Spinal cord (tissue), 9 donors: ENCODE measurements at regions not wholly inside any gene's neighbourhood (a gene's known extent, or its start where the extent isn't known, plus 50 kb on each side); places are given as distances from the start of the nearest gene placed in this dataset.

Experiments used
- DNase-seq, 6 donors: peaks; one replicate each; pipeline versions ENCODE4 v3.0.0 to v3.0.0-alpha.2; 2013 to 2015; ENCODE audit warnings: low spot score in 6 of 6, low read depth in 4 of 6
- H3K27ac ChIP-seq: one replicate; pipeline ENCODE4 v1.5.1; 2013; ENCODE audit warnings: low read depth, low read length, control low read depth
- H3K27me3 ChIP-seq: one replicate; pipeline ENCODE4 v1.6.1; 2013; ENCODE audit warnings: low read length; ENCODE audit not compliant: control insufficient read depth, insufficient read depth
- H3K36me3 ChIP-seq: one replicate; pipeline ENCODE4 v1.6.1; 2013; ENCODE audit warnings: low read length; ENCODE audit not compliant: control insufficient read depth, insufficient read depth
- H3K4me1 ChIP-seq: one replicate; pipeline ENCODE4 v1.6.1; 2013; ENCODE audit warnings: low read length; ENCODE audit not compliant: control insufficient read depth, insufficient read depth
- H3K4me3 ChIP-seq: one replicate; pipeline ENCODE4 v1.5.1; 2013; ENCODE audit warnings: low read depth, low read length, control low read depth
- H3K9me3 ChIP-seq: one replicate; pipeline ENCODE4 v1.6.1; 2013; ENCODE audit warnings: low read length; ENCODE audit not compliant: control insufficient read depth, insufficient read depth
- WGBS: methylation state at CpG from one replicate; pipeline ENCODE4 v1.1.5; 2013; ENCODE audit warnings: missing lambda C conversion rate; ENCODE audit not compliant: insufficient coverage; 5-methylcytosine and 5-hydroxymethylcytosine counted together
- donor health status: healthy.

- no peaks in the 10 kb centered on the region for H3K36me3 ChIP-seq
- no peaks in the 10 kb centered on the region for H3K27me3 ChIP-seq
- H3K27ac ChIP-seq: no peak overlapping the region
- no peak overlapping the region for H3K4me3 ChIP-seq
- H3K4me1 ChIP-seq: no peaks in the 10 kb centered on the region
- DNase-seq: no peak
- H3K9me3 ChIP-seq: no peaks in the 10 kb centered on the region
Observed at GRCh38 chr3:102132370-102132769, 283.1 kb downstream of the NFKBIZ start.

GRCh38 chr3:102133376-102133775 is 284.1 kb downstream of the NFKBIZ start:
- Histone ChIP-seq H3K4me3 (no peak overlapping the region), H3K27me3 (no peaks in the 10 kb centered on the region), H3K27ac (no peak overlapping the region), H3K9me3 (no peaks in the 10 kb centered on the region), H3K4me1 (no peaks in the 10 kb centered on the region), H3K36me3 (no peaks in the 10 kb centered on the region)
- DNase-seq: no peak
- 100% methylated on average over 1 of the region's 2 CpGs for WGBS

- WGBS: 80% methylated on average over 1 of the region's 5 CpGs
- no peak for DNase-seq
- no peaks in the 10 kb centered on the region for H3K4me1 ChIP-seq
Observed at GRCh38 chr3:102135316-102135715, 286.0 kb downstream of the NFKBIZ start.

GRCh38 chr3:102136183-102136582 is 286.9 kb downstream of the NFKBIZ start:
- H3K4me3 ChIP-seq: no peak overlapping the region
- WGBS: 88% methylated on average over 2 of the region's 2 CpGs
- H3K4me1 ChIP-seq: no peaks in the 10 kb centered on the region
- no peaks in the 10 kb centered on the region for H3K9me3 ChIP-seq
- no peak overlapping the region for H3K27ac ChIP-seq
- no peaks in the 10 kb centered on the region for H3K36me3 ChIP-seq
- no peaks in the 10 kb centered on the region for H3K27me3 ChIP-seq
- DNase-seq: peak in 1 of 6 donors; percentile 2

More at GRCh38 chr3:102135316-102135715, 286.0 kb downstream of the NFKBIZ start:
- no peaks in the 10 kb centered on the region for H3K9me3 ChIP-seq
- H3K27ac ChIP-seq: no peak overlapping the region
- no peak overlapping the region for H3K4me3 ChIP-seq
- H3K36me3 ChIP-seq: no peaks in the 10 kb centered on the region
- H3K27me3 ChIP-seq: no peaks in the 10 kb centered on the region

- no peaks in the 10 kb centered on the region for H3K36me3 ChIP-seq
- no peak for DNase-seq
- 79% methylated on average over 2 of the region's 3 CpGs for WGBS
- no peaks in the 10 kb centered on the region for H3K4me1 ChIP-seq
- H3K4me3 ChIP-seq: no peak overlapping the region
- H3K27ac ChIP-seq: no peak overlapping the region
- no peaks in the 10 kb centered on the region for H3K9me3 ChIP-seq
- no peaks in the 10 kb centered on the region for H3K27me3 ChIP-seq
Observed at GRCh38 chr3:102140116-102140515, 290.8 kb downstream of the NFKBIZ start.

GRCh38 chr3:102141096-102141927 is 292.0 kb downstream of the NFKBIZ start:
- no peaks in the 10 kb centered on the region for H3K4me1 ChIP-seq
- no peaks in the 10 kb centered on the region for H3K9me3 ChIP-seq
- peak in 1 of 6 donors; percentile 6 for DNase-seq
- WGBS: 68% methylated on average over 3 of the region's 5 CpGs
- H3K27ac ChIP-seq: no peak overlapping the region
- no peaks in the 10 kb centered on the region for H3K36me3 ChIP-seq
- no peaks in the 10 kb centered on the region for H3K27me3 ChIP-seq
- H3K4me3 ChIP-seq: no peak overlapping the region

GRCh38 chr3:102141928-102142239 is 292.6 kb downstream of the NFKBIZ start:
- no peak for DNase-seq
- H3K4me1 ChIP-seq: no peaks in the 10 kb centered on the region
- no CpG with 5 or more reads among the region's 1 CpG for WGBS
- H3K9me3 ChIP-seq: no peaks in the 10 kb centered on the region
- H3K27me3 ChIP-seq: no peaks in the 10 kb centered on the region
- H3K4me3 ChIP-seq: no peak overlapping the region
- no peak overlapping the region for H3K27ac ChIP-seq
- H3K36me3 ChIP-seq: no peaks in the 10 kb centered on the region

- no peak for DNase-seq
- no peak overlapping the region for H3K4me3 ChIP-seq
- no peaks in the 10 kb centered on the region for H3K9me3 ChIP-seq
- H3K4me1 ChIP-seq: no peaks in the 10 kb centered on the region
- no peaks in the 10 kb centered on the region for H3K27me3 ChIP-seq
- no peaks in the 10 kb centered on the region for H3K36me3 ChIP-seq
- H3K27ac ChIP-seq: no peak overlapping the region
- no CpG with 5 or more reads among the region's 2 CpGs for WGBS
Observed at GRCh38 chr3:102142379-102143060, 292.3 kb upstream of the ZPLD1 start.

GRCh38 chr3:102143536-102143935 is 291.3 kb upstream of the ZPLD1 start:
- H3K27me3 ChIP-seq: no peaks in the 10 kb centered on the region
- 90% methylated on average over 1 of the region's 1 CpG for WGBS

GRCh38 chr3:102144063-102144462 is 290.8 kb upstream of the ZPLD1 start:
- no CpG with 5 or more reads among the region's 3 CpGs for WGBS
- H3K36me3 ChIP-seq: no peaks in the 10 kb centered on the region
- H3K27ac ChIP-seq: no peak overlapping the region
- no peak for DNase-seq
- no peak overlapping the region for H3K4me3 ChIP-seq
- H3K27me3 ChIP-seq: no peaks in the 10 kb centered on the region
- no peaks in the 10 kb centered on the region for H3K9me3 ChIP-seq
- no peaks in the 10 kb centered on the region for H3K4me1 ChIP-seq

More at GRCh38 chr3:102143536-102143935, 291.3 kb upstream of the ZPLD1 start:
- Histone ChIP-seq H3K36me3 (no peaks in the 10 kb centered on the region), H3K9me3 (no peaks in the 10 kb centered on the region), H3K4me1 (no peaks in the 10 kb centered on the region), H3K4me3 (no peak overlapping the region), H3K27ac (no peak overlapping the region)
- no peak for DNase-seq
